ENCODE measurements at regions not wholly inside any gene's neighbourhood (a gene's known extent, or its start where the extent isn't known, plus 50 kb on each side); places are given as distances from the start of the nearest gene placed in this dataset.

- TF ChIP-seq CTCF (conservative IDR thresholded peaks at IDR 0.05; ENCODE audit: low read depth, low read length): no peak
- DNase-seq (ENCODE audit: low read depth): no peak
- no peak overlapping the region for H3K4me3 ChIP-seq (ENCODE audit: low read depth, low read length)
Measured at GRCh38 chr12:42704810-42705401, 115.4 kb upstream of the PRICKLE1 start.

GRCh38 chr12:42704340-42704739 lies 114.8 kb upstream of the PRICKLE1 start:
- H3K4me3 ChIP-seq (ENCODE audit: low read depth, low read length): no peak overlapping the region
- DNase-seq (ENCODE audit: low read depth): no peak
- no peak for TF ChIP-seq CTCF (conservative IDR thresholded peaks at IDR 0.05; ENCODE audit: low read depth, low read length)

DNA sequence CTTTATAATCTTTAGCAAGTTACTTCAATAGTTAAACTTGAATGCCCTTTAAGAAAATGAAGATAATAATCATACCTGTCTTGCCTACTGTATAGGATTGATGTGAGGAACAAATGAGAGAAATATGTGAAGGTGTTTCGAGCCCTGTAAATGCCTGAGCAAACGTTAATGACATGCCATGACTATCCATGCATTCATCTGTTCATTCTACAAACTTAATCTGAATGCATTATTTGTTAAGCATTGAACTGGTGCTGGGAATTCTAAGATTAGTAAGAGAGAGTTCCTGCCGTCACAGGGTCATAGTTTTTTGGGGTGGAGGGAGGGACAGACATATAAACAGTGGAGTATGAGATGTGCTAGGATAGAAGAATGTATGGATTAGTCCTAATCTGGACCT lies 111.5 kb upstream of the PRICKLE1 start:
- no peak for DNase-seq (ENCODE audit: low read depth)
- TF ChIP-seq CTCF (conservative IDR thresholded peaks at IDR 0.05; ENCODE audit: low read depth, low read length): no peak
- no peak overlapping the region for H3K4me3 ChIP-seq (ENCODE audit: low read depth, low read length)

GRCh38 chr12:42698213-42698612 lies 108.7 kb upstream of the PRICKLE1 start:
- no peak for DNase-seq (ENCODE audit: low read depth)
- H3K4me3 ChIP-seq (ENCODE audit: low read depth, low read length): no peak overlapping the region
- no peak for TF ChIP-seq CTCF (conservative IDR thresholded peaks at IDR 0.05; ENCODE audit: low read depth, low read length)

- no peak for DNase-seq (ENCODE audit: low read depth)
- TF ChIP-seq CTCF (conservative IDR thresholded peaks at IDR 0.05; ENCODE audit: low read depth, low read length): no peak
- no peak overlapping the region for H3K4me3 ChIP-seq (ENCODE audit: low read depth, low read length)
Measured at GRCh38 chr12:42696406-42697149, 107.0 kb upstream of the PRICKLE1 start.

DNA sequence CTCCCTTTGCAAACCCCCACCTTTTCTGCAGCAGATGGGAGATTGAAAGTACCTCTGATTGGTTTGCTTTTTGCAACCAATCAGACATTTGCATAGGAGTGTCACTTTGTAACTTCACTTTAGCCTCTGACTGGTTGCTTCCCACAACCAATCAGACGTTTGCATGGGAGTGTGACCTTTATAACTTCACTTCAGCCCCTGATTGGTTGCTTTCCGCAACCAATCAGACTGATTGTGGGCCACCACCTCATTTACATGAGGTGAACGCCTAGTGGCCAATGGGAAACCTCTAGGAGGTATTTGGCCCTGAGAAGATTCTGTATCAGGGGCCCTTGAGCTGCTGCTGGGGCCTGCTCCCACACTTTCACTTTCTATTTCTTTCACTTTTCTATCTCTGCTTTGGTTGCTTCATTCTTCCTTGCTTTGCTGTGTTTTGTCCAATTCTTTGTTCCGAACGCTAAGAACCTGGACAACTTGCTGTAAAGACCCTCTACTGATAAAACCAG lies 106.0 kb upstream of the PRICKLE1 start:
- TF ChIP-seq CTCF (conservative IDR thresholded peaks at IDR 0.05; ENCODE audit: low read depth, low read length): no peak
- no peak for DNase-seq (ENCODE audit: low read depth)
- H3K4me3 ChIP-seq (ENCODE audit: low read depth, low read length): no peak overlapping the region
